ENCODE measurements at regions not wholly inside any gene's neighbourhood (a gene's known extent, or its start where the extent isn't known, plus 50 kb on each side); places are given as distances from the start of the nearest gene placed in this dataset.
A peak's percentile ranks its signal among the peaks of the same experiment; 100 is the strongest.

DNA sequence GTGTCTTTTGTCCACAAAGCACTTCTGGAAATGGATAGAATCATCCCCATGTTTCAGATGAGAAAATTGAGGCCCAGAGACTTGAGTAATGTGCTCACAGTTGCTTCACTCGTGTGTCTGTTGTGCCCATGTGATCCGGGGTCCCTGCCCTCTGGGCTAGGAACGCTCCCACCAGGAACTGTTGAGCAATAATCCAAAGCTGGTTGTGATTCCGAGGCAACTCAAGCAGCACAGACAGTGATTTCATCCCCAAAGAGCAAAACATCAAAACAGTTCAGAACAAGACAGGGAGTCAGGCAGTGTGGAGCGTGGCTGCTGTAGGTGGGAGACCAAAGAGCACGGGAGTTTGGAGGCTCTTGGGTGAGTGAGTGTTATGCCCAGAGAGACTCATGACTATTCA lies 205.0 kb upstream of the ASIC2 start:
- no peaks in the 10 kb centered on the region for H3K9me3 ChIP-seq
- DNase-seq: no peak
- TF ChIP-seq POLR2A (IDR thresholded peaks at IDR 0.05): no peak
- TF ChIP-seq, protein P1, sequence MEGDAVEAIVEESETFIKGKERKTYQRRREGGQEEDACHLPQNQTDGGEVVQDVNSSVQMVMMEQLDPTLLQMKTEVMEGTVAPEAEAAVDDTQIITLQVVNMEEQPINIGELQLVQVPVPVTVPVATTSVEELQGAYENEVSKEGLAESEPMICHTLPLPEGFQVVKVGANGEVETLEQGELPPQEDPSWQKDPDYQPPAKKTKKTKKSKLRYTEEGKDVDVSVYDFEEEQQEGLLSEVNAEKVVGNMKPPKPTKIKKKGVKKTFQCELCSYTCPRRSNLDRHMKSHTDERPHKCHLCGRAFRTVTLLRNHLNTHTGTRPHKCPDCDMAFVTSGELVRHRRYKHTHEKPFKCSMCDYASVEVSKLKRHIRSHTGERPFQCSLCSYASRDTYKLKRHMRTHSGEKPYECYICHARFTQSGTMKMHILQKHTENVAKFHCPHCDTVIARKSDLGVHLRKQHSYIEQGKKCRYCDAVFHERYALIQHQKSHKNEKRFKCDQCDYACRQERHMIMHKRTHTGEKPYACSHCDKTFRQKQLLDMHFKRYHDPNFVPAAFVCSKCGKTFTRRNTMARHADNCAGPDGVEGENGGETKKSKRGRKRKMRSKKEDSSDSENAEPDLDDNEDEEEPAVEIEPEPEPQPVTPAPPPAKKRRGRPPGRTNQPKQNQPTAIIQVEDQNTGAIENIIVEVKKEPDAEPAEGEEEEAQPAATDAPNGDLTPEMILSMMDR (IDR thresholded peaks at IDR 0.05): no peak
- intact Hi-C loops (cut with DNase I): no loop called here
- peak overlapping the region in 3 of 4 donors; percentile 22 to 66 (median 45) for H3K27ac ChIP-seq
- whole genome bisulfite sequencing, 2 donors: 39 to 54% methylated on average over 2 to 6 of the region's 6 CpGs
- H3K4me3 ChIP-seq: no peak overlapping the region
- H3K4me1 ChIP-seq: peaks cover 0 to 12% (median under 1%) of the 10 kb centered on the region in 3 donors
- peaks cover 0 to 6% (median 0%) of the 10 kb centered on the region in 4 donors for H3K27me3 ChIP-seq
- no peaks in the 10 kb centered on the region for H3K36me3 ChIP-seq

DNA sequence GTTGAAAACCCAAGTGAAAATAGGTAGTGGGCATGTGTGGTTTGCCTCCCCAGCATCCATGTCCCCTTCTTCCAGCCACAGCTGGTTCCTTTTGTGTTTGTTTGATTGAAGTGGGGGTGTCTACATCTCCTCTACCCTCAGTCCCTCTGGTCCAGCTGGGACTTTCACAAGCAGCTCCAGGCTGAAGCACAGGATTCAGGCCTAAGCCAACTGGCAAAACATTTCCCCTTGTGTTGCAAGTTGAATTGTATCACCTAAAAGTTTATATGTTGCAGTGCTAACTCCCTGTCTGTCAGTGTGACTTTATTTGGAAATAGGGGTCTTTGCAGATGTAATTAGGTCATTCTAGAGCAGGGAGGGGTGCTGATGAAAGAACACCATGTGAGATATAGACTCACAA lies 205.9 kb upstream of the ASIC2 start:
- DNase-seq: no peak
- Histone ChIP-seq H3K36me3 (no peaks in the 10 kb centered on the region), H3K4me3 (no peak overlapping the region), H3K9me3 (no peaks in the 10 kb centered on the region), H3K4me1 (peaks cover 0 to 10% (median 0%) of the 10 kb centered on the region in 3 donors), H3K27me3 (peaks cover 0 to 10% (median 0%) of the 10 kb centered on the region in 4 donors), H3K27ac (peak overlapping the region in 1 of 4 donors; percentile 66)
- TF ChIP-seq, protein P1 (IDR thresholded peaks at IDR 0.05): no peak
- TF ChIP-seq POLR2A (IDR thresholded peaks at IDR 0.05): no peak
- intact Hi-C loops (cut with DNase I): no loop called here

GRCh38 chr17:33500151-33500550 lies 207.1 kb upstream of the ASIC2 start:
- DNase-seq: no peak
- H3K4me1 ChIP-seq: peaks cover 0 to 10% (median 0%) of the 10 kb centered on the region in 3 donors
- intact Hi-C loops (cut with DNase I): no loop called here
- H3K36me3 ChIP-seq: no peaks in the 10 kb centered on the region
- H3K27me3 ChIP-seq: peaks cover 0 to 15% (median 0%) of the 10 kb centered on the region in 4 donors
- WGBS, 2 donors: 23 to 28% methylated on average over 3 of the region's 3 CpGs
- TF ChIP-seq, protein P1 (IDR thresholded peaks at IDR 0.05): no peak
- TF ChIP-seq POLR2A (IDR thresholded peaks at IDR 0.05): no peak
- H3K27ac ChIP-seq: no peak overlapping the region
- H3K4me3 ChIP-seq: no peak overlapping the region
- no peaks in the 10 kb centered on the region for H3K9me3 ChIP-seq

- H3K27ac ChIP-seq: no peak overlapping the region
- WGBS, 2 donors: 82 to 83% methylated on average over 6 of the region's 6 CpGs
- intact Hi-C loops (cut with DNase I): no loop called here
Observed at GRCh38 chr17:33501185-33501584, 208.1 kb upstream of the ASIC2 start.

GRCh38 chr17:33504571-33504970 lies 211.5 kb upstream of the ASIC2 start:
- Histone ChIP-seq H3K27me3 (peaks cover 0 to 16% (median 0%) of the 10 kb centered on the region in 4 donors), H3K4me3 (no peak overlapping the region), H3K36me3 (no peaks in the 10 kb centered on the region), H3K4me1 (peaks cover 0 to 9% (median 0%) of the 10 kb centered on the region in 3 donors), H3K9me3 (no peaks in the 10 kb centered on the region), H3K27ac (no peak overlapping the region)
- DNase-seq: no peak
- intact Hi-C loops (cut with DNase I): no loop called here
- TF ChIP-seq, protein P1 (IDR thresholded peaks at IDR 0.05): no peak
- no peak for TF ChIP-seq POLR2A (IDR thresholded peaks at IDR 0.05)
- 85 to 88% methylated on average over 2 of the region's 2 CpGs for WGBS, 2 donors

More at GRCh38 chr17:33501185-33501584, 208.1 kb upstream of the ASIC2 start:
- H3K4me1 ChIP-seq: peaks cover 0 to 10% (median 0%) of the 10 kb centered on the region in 3 donors
- H3K27me3 ChIP-seq: peaks cover 0 to 16% (median 0%) of the 10 kb centered on the region in 4 donors
- TF ChIP-seq POLR2A (IDR thresholded peaks at IDR 0.05): no peak
- TF ChIP-seq, protein P1 (IDR thresholded peaks at IDR 0.05): no peak
- DNase-seq: no peak
- no peaks in the 10 kb centered on the region for H3K9me3 ChIP-seq
- H3K36me3 ChIP-seq: no peaks in the 10 kb centered on the region
- no peak overlapping the region for H3K4me3 ChIP-seq

Data from esophagus squamous epithelium (tissue), 5 donors.